ENCODE measurements at regions not wholly inside any gene's neighbourhood (a gene's known extent, or its start where the extent isn't known, plus 50 kb on each side); places are given as distances from the start of the nearest gene placed in this dataset.

DNA sequence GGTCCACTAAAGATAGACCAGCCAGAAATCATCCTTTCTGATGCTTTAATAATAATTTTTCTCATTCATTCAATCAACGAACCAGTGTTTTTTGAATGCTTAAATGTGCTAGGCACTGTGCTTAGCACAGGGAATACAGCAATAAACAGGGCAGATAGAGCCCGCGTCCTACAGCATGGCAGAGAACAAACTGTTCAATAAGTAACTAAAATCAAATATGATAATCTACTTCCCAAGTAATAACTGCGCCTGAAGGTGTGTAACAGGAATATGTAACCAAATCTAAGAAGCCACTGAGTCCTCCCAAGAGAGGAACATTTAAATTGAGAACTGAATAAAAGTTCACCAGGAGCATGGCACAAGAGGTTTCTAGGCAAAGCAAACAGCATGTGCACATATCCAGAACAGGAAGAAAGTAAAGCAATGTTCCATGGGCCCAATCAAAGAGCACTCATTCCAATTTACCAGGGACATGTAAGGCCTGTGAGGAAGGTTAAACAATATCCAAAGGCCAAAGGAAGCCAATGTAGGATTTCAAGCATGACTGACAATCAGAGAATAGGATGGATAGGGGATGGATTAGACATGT lies 311.0 kb upstream of the RARB start:
- DNase-seq, result no peak

DNA sequence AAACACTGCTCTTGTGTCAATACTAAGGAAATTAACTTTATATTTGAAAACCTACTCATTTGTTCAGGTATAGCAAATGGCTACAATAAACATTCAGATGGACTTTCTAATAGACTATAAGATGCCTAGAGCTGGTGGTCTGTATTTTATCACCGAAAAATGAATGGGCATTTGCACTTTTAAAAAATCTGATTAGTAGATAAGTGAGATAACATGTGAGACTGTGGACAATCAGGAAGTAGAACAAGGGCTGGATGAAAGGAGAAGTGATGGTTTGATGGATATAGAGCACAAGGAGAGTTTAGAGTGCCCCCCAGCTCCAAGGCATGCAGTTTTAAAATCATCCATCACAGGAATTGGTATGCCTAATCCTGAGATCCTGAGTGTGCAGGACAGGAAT lies 308.4 kb upstream of the RARB start:
- no peak for DNase-seq

- DNase-seq, result no peak
Measured at GRCh38 chr3:25120665-25121064, 307.4 kb upstream of the RARB start.

GRCh38 chr3:25125201-25125600 lies 302.9 kb upstream of the RARB start:
- DNase-seq, result no peak

- DNase-seq, result no peak
Measured at GRCh38 chr3:25128735-25129134, 299.3 kb upstream of the RARB start.

DNA sequence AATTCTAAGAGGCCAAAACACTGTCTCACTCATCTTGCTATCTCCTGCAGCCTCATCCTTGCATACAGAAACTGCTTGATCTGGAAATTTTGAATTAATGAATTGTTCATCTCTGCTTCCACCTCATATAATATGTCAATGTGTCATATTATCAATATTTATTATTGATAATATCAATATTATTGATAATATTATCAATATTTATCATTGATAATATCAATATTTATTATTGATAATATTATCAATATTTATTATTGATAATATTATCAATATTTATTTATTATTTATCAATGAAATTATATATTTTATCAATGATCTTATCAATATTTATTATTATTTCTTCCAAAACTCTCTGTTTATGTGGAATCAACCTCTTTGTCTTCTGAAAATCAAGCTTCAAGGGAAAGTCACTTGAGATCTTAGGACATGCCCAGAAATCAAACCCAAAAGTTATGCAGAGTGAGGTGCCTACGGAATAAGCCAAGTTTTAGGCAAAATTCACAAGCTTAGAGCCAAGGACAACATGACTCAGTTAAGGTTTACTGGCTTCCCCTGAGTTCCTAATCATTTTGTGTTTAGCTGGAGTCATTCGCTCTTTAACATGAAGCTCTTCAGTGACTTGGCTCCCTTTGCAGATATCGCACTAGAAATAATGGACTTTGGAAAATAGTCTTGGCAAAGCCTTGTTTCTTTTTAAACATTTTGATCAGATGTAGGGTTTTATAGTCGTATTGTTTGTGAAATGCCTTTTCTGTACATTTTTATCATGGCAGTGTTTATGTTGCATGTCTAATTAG lies 297.1 kb upstream of the RARB start:
- no peak for DNase-seq

DNA sequence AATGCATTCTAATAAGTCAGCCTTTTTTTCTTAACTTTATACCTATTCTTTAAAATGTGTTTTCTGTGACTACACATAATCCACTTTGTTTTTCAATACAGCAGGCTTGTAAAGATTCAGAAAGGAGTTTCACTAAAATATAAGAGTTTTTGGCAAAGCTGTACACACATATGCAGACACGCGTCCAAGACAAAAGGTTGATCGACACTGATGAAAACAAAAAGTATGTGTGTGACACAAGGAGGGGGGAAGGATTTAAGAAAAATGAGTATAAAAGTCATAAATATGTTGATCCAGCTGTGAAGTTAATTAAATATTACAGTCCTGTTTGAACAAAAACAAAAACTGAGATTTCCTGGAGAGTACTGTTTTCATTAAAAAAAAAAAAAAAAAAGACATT lies 294.5 kb upstream of the RARB start:
- DNase-seq, result no peak

- DNase-seq, result no peak
Measured at GRCh38 chr3:25137606-25138005, 290.5 kb upstream of the RARB start.

DNA sequence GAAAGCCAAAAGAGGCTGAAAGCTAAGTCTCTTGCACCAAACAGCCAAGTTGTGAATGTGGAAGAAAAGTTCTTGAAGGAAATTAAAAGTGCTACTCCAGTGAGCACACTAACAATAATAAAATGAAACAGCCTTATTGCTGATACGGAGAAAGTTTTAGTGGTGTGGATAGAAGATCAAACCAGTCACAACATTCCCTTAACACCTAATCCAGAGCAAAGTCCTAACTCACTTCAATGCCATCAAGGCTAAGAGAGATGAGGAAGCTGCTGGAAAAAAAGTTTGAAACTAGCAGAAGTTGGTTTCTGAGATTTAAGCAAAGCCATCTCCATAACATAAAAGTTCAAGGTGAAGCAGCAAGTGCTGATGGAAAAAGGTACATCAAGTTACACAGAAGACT lies 288.8 kb upstream of the RARB start:
- DNase-seq, result no peak

DNA sequence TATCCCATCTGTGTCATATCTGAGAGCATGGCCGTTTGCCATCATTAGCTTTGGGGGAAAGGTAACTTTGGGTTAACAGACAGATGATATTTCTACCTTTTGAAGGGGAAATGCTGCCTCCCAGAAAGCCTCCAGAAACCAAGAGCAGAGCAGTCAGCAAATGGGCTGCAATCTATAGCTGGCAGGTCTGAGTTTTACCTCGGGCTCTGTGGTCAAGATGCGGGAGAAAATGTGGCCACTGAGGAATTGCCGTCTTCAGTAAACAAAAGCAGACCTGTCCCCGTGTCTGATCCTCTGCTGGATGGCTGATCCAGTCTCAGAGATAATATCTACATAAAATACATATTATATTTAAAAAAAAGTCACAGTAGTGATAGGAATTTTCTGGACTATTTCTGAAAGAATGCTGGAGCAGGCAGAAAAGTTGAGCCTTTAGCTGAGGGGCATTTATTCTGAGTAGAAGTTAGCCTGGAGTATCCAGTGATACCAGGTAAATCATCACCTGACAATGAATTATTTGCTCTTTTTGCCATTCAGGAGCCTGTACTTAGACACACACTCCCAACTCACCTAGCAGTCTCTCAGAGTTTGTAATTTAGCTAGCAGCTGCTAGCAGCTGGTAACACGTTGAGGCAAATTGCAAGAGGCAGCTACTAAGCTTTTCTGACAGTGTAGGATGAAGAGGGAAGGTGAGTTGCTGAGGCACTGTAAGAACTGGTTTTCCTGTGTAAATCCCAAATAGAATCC lies 285.3 kb upstream of the RARB start:
- no peak for DNase-seq

GRCh38 chr3:25143356-25144025 lies 284.6 kb upstream of the RARB start:
- no peak for DNase-seq

DNA sequence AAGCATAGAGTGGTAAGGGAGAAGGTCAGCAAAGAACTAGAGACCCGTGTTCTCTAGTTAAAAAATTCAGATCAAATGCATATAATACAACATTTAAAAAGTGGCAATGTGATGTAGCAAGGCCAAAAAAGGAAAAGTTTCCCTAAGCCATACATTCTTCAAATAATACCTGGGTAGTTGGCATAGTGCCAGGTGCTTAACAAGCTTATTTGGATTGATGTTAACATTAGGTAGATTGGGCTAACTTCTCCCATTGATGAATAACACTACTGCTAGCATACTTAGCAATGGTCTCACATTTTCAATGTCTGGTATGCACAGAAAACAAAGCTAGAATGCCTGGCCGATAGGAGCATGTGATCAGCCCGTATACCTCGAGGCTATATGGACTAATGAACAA lies 283.6 kb upstream of the RARB start:
- DNase-seq, result no peak

- no peak for DNase-seq
Measured at GRCh38 chr3:25145176-25145575, 282.9 kb upstream of the RARB start.

GRCh38 chr3:25150199-25150598 lies 277.9 kb upstream of the RARB start:
- no peak for DNase-seq

DNA sequence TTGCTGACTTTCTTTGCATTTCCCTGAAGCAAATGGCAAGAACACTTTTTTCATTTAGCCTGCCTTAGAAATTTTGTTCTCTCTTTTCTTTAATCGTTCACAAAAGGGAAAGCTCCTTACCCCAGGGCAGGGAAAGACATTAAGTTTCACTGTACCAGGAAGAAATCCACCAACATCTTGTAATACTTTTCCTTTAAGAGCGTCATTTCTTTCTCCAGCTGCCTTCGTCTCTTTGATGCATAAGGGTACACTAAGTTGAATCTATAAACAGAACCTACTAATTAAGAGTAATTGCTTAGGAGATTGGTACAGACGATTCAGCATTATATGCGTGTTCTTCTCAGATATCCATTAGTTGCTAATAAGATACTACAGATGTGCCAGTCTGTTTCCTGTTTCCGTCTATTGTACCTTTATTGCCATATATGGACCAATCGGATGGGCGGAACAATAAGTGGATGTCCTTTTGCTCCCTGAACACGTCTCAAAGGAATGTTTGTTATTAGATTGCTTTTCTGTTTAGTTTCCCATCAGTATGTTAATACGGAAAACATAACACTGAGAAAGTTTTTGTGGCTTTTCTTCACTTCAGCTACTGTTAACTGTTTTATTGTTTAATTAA lies 276.7 kb upstream of the RARB start:
- no peak for DNase-seq

- DNase-seq, result no peak
Measured at GRCh38 chr3:25151903-25152295, 276.2 kb upstream of the RARB start.

GRCh38 chr3:25153136-25153535 lies 274.9 kb upstream of the RARB start:
- DNase-seq, result no peak

- no peak for DNase-seq
Measured at GRCh38 chr3:25153561-25153960, 274.5 kb upstream of the RARB start.

GRCh38 chr3:25155652-25156471 lies 272.2 kb upstream of the RARB start:
- DNase-seq, result no peak

- no peak for DNase-seq
Measured at GRCh38 chr3:25156626-25157025, 271.4 kb upstream of the RARB start.

GRCh38 chr3:25165306-25165705 lies 262.8 kb upstream of the RARB start:
- no peak for DNase-seq

GRCh38 chr3:25166016-25166415 lies 262.0 kb upstream of the RARB start:
- DNase-seq, result no peak
